ENCODE measurements at regions not wholly inside any gene's neighbourhood (a gene's known extent, or its start where the extent isn't known, plus 50 kb on each side); places are given as distances from the start of the nearest gene placed in this dataset.
"Not testable (repeated sequence)": the region's sequence is repeated elsewhere in the genome, so short reads cannot be mapped to it uniquely, and the experiment has no call there.

DNA sequence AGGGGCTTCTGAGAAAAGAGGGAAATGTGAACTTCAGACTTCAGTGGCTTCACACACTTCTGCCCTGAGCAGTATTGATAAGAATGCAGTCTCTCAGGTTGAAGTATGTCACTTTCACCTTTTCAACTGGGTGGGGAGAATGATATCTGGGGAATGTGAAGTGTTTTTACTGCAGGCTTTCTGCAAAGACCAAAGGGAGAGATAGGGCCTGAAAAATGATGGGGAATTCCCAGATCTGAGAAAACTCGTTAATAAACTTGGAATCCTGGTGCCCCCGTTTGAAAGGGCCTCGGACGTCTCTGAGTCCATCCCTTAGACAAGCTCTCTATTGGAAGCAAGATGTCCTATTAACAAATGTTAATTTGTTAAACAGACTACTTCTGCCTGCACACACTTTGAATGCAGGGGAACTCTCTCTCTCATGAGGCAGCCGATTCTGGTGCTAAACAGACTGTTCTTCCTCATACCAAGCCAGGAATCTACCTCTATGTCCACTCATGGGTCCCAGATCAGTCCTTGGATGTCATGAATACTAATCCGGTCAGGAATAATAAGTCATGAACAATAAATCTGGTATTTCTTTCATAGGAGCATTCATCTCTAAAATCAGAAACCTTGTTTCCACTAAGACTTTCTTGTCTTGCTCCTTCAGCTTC, 193.6 kb downstream of the JCAD start:
- 96% methylated on average over 6 of the region's 6 CpGs for WGBS
- Histone ChIP-seq H3K36me3 (ENCODE audit: control insufficient read depth in 2 of 2, insufficient read depth in 2 of 2, low read length in 1 of 2) (no peaks in the 10 kb centered on the region), H3K9me3 (ENCODE audit: control insufficient read depth in 2 of 2, insufficient read depth in 1 of 2, low read length in 1 of 2) (no peaks in the 10 kb centered on the region), H3K27me3 (ENCODE audit: control insufficient read depth in 2 of 2, insufficient read depth in 1 of 2, low read length in 1 of 2) (no peaks in the 10 kb centered on the region), H3K4me3 (ENCODE audit: low read length in 2 of 2) (no peak overlapping the region), H3K4me1 (ENCODE audit: control insufficient read depth in 2 of 2, insufficient read depth in 2 of 2, low read length in 2 of 2) (no peaks in the 10 kb centered on the region), H3K27ac (ENCODE audit: low read depth in 1 of 2, low read length in 1 of 2) (no peak overlapping the region)
- no peak for DNase-seq (ENCODE audit: low read depth in 6 of 9, low spot score in 9 of 9)

DNA sequence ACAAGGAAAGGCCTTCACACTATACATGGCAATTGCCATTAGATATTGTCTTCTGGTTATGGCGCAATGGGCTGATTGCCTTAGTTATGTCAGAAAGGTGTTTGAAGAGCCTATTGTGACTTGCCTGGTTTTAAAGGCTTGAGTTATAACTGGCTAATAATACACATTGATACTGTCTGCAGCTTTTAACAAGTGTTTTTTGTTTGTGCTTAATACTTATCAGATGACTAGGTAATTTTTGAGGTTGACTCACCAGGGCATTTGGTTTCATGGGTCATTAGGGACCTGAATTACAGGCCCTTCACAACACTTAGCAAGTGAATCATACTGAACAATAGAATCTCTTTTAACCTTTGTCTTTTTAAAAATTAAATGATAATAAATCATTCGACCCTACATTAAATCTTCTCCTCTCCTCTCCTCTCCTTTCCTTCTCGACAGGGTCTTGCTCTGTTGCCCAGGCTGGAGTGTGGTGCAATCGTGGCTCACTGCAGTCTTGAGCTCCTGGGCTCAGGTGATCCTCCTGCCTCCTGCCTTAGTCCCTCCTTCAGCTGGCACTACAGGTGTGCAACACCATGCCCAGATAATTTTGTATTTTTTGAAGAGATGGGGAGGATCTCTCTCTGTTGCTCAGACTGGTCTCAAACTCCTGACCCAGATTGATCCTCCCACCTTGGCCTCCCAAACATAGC, 196.3 kb downstream of the JCAD start:
- H3K4me3 ChIP-seq (ENCODE audit: low read length in 2 of 2) = no peak overlapping the region
- 95% methylated on average over 4 of the region's 4 CpGs for WGBS
- no peaks in the 10 kb centered on the region for H3K36me3 ChIP-seq (ENCODE audit: control insufficient read depth in 2 of 2, insufficient read depth in 2 of 2, low read length in 1 of 2)
- H3K27ac ChIP-seq (ENCODE audit: low read depth in 1 of 2, low read length in 1 of 2) = no peak overlapping the region
- H3K27me3 ChIP-seq (ENCODE audit: control insufficient read depth in 2 of 2, insufficient read depth in 1 of 2, low read length in 1 of 2) = no peaks in the 10 kb centered on the region
- no peak for DNase-seq (ENCODE audit: low read depth in 6 of 9, low spot score in 9 of 9)
- no peaks in the 10 kb centered on the region for H3K9me3 ChIP-seq (ENCODE audit: control insufficient read depth in 2 of 2, insufficient read depth in 1 of 2, low read length in 1 of 2)
- H3K4me1 ChIP-seq (ENCODE audit: control insufficient read depth in 2 of 2, insufficient read depth in 2 of 2, low read length in 2 of 2) = peaks cover 0 to 7% of the 10 kb centered on the region in 2 donors

DNA sequence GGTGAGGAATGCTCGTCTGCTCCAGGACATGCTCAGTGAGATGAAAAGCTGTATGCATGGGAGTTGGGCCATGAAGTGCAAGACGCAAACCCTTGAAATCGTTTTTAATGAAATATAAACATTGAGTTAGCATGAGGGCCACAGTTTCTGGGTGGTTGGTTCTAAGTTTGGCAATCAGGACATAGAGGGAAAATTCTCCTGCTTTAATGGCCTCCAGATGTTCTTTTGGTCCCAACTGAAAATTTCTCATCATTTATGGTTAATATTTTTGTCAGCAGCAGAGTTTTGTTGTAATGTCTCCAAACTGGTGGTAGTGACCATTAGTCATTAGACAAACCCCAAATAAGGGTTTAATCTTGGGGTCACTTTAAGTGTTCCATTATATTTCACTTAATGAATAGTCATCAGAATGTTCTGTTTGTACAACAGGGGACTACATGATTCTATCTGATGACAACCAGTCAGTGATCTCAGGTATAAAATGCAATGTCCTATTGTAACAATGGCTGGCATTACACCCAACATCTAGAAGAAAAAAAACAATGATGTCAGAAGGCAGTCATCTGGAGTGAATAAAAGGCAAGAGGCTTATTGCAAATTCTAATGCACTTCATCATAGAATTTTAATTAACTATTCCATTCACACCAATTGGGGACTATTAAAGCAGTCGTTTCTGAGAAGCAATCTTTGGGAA, 197.4 kb downstream of the JCAD start:
- Histone ChIP-seq H3K27ac (ENCODE audit: low read depth in 1 of 2, low read length in 1 of 2) (no peak overlapping the region), H3K36me3 (ENCODE audit: control insufficient read depth in 2 of 2, insufficient read depth in 2 of 2, low read length in 1 of 2) (no peaks in the 10 kb centered on the region), H3K9me3 (ENCODE audit: control insufficient read depth in 2 of 2, insufficient read depth in 1 of 2, low read length in 1 of 2) (no peaks in the 10 kb centered on the region), H3K27me3 (ENCODE audit: control insufficient read depth in 2 of 2, insufficient read depth in 1 of 2, low read length in 1 of 2) (no peaks in the 10 kb centered on the region), H3K4me3 (ENCODE audit: low read length in 2 of 2) (no peak overlapping the region), H3K4me1 (ENCODE audit: control insufficient read depth in 2 of 2, insufficient read depth in 2 of 2, low read length in 2 of 2) (peaks cover 0 to 7% of the 10 kb centered on the region in 2 donors)
- DNase-seq (ENCODE audit: low read depth in 6 of 9, low spot score in 9 of 9) = no peak
- 86% methylated on average over 4 of the region's 4 CpGs for WGBS

DNA sequence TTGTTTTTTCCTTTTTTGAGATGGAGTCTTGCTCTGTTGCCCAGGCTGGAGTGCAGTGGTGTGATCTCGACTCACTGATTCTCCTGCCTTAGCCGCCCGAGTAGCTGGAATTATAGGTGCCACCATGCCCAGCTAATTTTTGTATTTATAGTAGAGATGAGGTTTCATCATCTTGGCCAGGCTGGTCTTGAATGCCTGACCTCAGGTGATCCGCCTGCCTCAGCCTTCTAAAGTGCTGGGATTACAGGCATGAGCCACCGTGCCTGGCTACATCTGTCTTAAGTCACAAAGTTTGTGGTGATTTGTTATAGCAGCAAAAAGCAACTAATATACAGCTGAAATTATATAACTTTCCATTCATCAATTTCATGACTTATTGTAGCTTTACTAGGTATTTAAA, 198.2 kb downstream of the JCAD start:
- H3K4me3 ChIP-seq (ENCODE audit: low read length in 2 of 2); H3K27me3 ChIP-seq (ENCODE audit: control insufficient read depth in 2 of 2, insufficient read depth in 1 of 2, low read length in 1 of 2); H3K36me3 ChIP-seq (ENCODE audit: control insufficient read depth in 2 of 2, insufficient read depth in 2 of 2, low read length in 1 of 2); H3K4me1 ChIP-seq (ENCODE audit: control insufficient read depth in 2 of 2, insufficient read depth in 2 of 2, low read length in 2 of 2); H3K9me3 ChIP-seq (ENCODE audit: control insufficient read depth in 2 of 2, insufficient read depth in 1 of 2, low read length in 1 of 2); H3K27ac ChIP-seq (ENCODE audit: low read depth in 1 of 2, low read length in 1 of 2); DNase-seq (ENCODE audit: low read depth in 6 of 9, low spot score in 9 of 9): not testable (repeated sequence)
- 97% methylated on average over 5 of the region's 5 CpGs for WGBS

DNA sequence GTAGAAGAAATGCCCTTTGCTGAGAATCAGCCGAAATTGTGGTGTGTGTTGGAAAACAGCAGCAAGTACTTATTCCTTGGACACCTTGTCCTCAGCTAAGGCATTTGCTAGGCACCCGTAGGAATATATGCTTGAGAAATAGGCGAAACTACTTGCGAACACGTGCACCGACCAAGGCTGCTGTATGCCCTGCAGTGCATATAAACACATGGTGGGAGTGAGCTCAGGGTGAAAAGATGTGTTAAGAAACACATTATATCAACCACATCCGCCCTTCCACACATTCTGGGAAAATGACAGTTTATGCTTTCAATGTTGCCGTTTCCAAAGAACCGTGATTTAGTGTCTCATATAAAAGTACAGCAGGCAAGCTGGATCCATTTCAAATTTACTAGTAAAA, 199.2 kb downstream of the JCAD start:
- Histone ChIP-seq H3K27me3 (ENCODE audit: control insufficient read depth in 2 of 2, insufficient read depth in 1 of 2, low read length in 1 of 2) (no peaks in the 10 kb centered on the region), H3K4me1 (ENCODE audit: control insufficient read depth in 2 of 2, insufficient read depth in 2 of 2, low read length in 2 of 2) (peaks cover 0 to 7% of the 10 kb centered on the region in 2 donors), H3K36me3 (ENCODE audit: control insufficient read depth in 2 of 2, insufficient read depth in 2 of 2, low read length in 1 of 2) (no peaks in the 10 kb centered on the region), H3K9me3 (ENCODE audit: control insufficient read depth in 2 of 2, insufficient read depth in 1 of 2, low read length in 1 of 2) (no peaks in the 10 kb centered on the region), H3K27ac (ENCODE audit: low read depth in 1 of 2, low read length in 1 of 2) (no peak overlapping the region), H3K4me3 (ENCODE audit: low read length in 2 of 2) (no peak overlapping the region)
- DNase-seq (ENCODE audit: low read depth in 6 of 9, low spot score in 9 of 9) = no peak
- WGBS = 91% methylated on average over 9 of the region's 9 CpGs

DNA sequence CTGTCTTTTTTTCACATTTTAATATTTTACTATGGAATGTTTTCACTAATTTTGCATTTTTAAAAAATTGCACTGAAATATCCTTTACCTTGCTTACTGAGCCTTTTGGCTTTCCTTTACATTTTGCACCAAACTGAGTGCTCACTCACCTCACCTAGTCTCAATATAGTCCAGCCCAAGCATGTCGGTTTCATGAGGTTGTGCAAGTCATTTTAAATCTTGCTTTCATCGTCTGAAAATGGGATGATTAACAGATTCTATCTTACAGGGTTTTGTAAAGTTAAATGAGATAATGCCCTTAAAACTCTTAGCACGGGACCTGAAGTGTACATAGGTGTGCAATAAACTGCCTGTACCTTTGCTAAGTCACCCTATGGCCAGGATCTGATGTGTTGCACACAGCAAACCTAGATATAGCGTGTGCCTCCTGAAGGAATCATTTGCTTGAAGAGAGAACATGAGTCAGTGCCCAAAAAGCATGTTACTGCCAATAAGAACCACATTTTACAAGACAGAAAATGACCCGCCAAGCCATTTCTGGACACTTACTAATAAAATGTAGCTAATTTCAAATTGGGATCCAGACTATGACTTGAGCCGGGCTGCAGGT, 199.8 kb downstream of the JCAD start:
- Histone ChIP-seq H3K4me3 (ENCODE audit: low read length in 2 of 2) (no peak overlapping the region), H3K27ac (ENCODE audit: low read depth in 1 of 2, low read length in 1 of 2) (no peak overlapping the region), H3K4me1 (ENCODE audit: control insufficient read depth in 2 of 2, insufficient read depth in 2 of 2, low read length in 2 of 2) (peaks cover 0 to 7% of the 10 kb centered on the region in 2 donors), H3K27me3 (ENCODE audit: control insufficient read depth in 2 of 2, insufficient read depth in 1 of 2, low read length in 1 of 2) (no peaks in the 10 kb centered on the region), H3K9me3 (ENCODE audit: control insufficient read depth in 2 of 2, insufficient read depth in 1 of 2, low read length in 1 of 2) (no peaks in the 10 kb centered on the region), H3K36me3 (ENCODE audit: control insufficient read depth in 2 of 2, insufficient read depth in 2 of 2, low read length in 1 of 2) (no peaks in the 10 kb centered on the region)
- 96% methylated on average over 6 of the region's 6 CpGs for WGBS
- DNase-seq (ENCODE audit: low read depth in 6 of 9, low spot score in 9 of 9) = no peak

DNA sequence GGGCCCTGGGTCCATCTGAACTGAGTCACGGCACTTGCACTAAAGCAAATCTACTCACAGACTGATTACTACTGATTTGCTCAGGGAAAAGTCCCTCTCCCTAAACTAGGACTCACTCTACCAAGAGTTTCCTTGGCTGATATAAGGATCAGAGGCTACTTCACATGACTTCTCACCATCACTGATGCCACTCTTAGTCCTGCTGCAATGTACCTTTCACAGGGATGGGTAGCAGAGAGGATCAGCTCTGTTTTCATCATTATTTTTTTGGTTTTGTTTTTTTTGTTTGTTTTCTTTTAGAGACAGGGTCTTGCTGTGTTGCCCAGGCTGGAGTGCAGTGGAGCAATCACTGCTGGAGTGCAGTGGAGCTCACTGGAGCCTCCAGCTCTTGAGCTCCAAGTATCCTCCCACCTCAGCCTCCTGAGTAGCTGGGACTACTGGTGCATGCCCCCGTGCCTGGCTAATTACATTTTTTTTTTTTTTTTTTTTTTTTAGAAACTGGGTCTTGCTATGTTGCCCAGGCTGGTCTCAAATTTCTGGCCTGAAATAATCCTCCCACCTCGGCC, 200.6 kb downstream of the JCAD start:
- no peaks in the 10 kb centered on the region for H3K9me3 ChIP-seq (ENCODE audit: control insufficient read depth in 2 of 2, insufficient read depth in 1 of 2, low read length in 1 of 2)
- H3K27ac ChIP-seq (ENCODE audit: low read depth in 1 of 2, low read length in 1 of 2) = no peak overlapping the region
- peaks cover 0 to 7% of the 10 kb centered on the region in 2 donors for H3K4me1 ChIP-seq (ENCODE audit: control insufficient read depth in 2 of 2, insufficient read depth in 2 of 2, low read length in 2 of 2)
- no peak overlapping the region for H3K4me3 ChIP-seq (ENCODE audit: low read length in 2 of 2)
- H3K36me3 ChIP-seq (ENCODE audit: control insufficient read depth in 2 of 2, insufficient read depth in 2 of 2, low read length in 1 of 2) = no peaks in the 10 kb centered on the region
- WGBS = 80% methylated on average over 3 of the region's 3 CpGs
- DNase-seq (ENCODE audit: low read depth in 6 of 9, low spot score in 9 of 9) = no peak
- no peaks in the 10 kb centered on the region for H3K27me3 ChIP-seq (ENCODE audit: control insufficient read depth in 2 of 2, insufficient read depth in 1 of 2, low read length in 1 of 2)

DNA sequence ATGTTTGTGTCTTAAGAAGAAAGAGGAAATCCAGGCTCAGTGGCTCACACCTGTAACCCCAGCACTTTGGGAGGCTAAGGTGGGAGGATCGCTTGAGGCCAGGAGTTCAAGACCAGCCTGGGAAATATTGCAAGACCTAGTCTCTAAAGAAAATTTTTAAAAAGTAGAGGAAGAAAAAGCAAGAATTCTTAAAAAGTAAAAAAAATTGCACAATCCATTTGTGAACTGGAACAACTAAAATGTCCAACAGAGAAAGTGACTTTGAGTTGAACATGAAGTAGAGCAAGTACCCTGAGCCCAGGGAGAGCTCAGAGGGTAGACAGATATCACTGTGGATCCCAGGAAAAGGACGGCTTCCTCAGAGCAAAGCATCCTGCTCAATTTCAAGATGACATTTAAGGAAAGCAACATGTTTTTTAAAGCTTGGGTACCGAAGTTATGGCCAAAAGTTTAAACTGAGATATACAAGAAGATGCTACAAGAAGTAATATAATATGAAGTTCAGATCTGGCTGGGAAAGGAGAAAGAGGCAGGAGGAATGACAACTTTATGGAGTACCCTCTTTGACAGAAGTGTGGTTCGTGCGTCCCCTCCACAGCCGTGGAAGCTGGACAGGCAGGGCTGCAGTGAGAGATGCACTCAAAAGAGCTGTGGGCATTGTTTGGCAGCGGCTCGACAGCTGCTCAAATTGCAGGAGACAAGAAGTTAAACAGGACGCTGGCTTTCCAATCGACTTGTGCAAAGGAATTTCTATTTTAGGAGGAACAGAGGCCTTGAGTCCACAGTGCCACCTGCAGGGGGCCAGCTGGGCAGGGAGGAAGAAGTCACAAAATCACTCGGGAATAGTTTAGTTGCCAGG, 201.3 kb downstream of the JCAD start:
- H3K36me3 ChIP-seq (ENCODE audit: control insufficient read depth in 2 of 2, insufficient read depth in 2 of 2, low read length in 1 of 2) = no peaks in the 10 kb centered on the region
- WGBS = 46% methylated on average over 11 of the region's 11 CpGs
- peak in 5 of 9 donors; percentile 22 to 50 (median 25) for DNase-seq (ENCODE audit: low read depth in 6 of 9, low spot score in 9 of 9)
- no peaks in the 10 kb centered on the region for H3K27me3 ChIP-seq (ENCODE audit: control insufficient read depth in 2 of 2, insufficient read depth in 1 of 2, low read length in 1 of 2)
- no peaks in the 10 kb centered on the region for H3K9me3 ChIP-seq (ENCODE audit: control insufficient read depth in 2 of 2, insufficient read depth in 1 of 2, low read length in 1 of 2)
- peaks cover 0 to 7% of the 10 kb centered on the region in 2 donors for H3K4me1 ChIP-seq (ENCODE audit: control insufficient read depth in 2 of 2, insufficient read depth in 2 of 2, low read length in 2 of 2)
- no peak overlapping the region for H3K27ac ChIP-seq (ENCODE audit: low read depth in 1 of 2, low read length in 1 of 2)
- H3K4me3 ChIP-seq (ENCODE audit: low read length in 2 of 2) = no peak overlapping the region

Data from thymus (tissue), 11 donors.